SK-N-SH treated with all-trans-retinoic acid at 6 μM for 48 hours (cell line): ENCODE measurements at regions not wholly inside any gene's neighbourhood (a gene's known extent, or its start where the extent isn't known, plus 50 kb on each side); places are given as distances from the start of the nearest gene placed in this dataset.

Source experiments
- BACH2 ChIP-seq: fragments of 250-450 bp; sonication (Bioruptor Pico); IDR thresholded peaks from 2 replicates; pipeline ENCODE4 v1.9.0; 2021; ENCODE audit warnings: mild to moderate bottlenecking, borderline replicate concordance
- CREB5 ChIP-seq: fragments of 250-450 bp; sonication (Bioruptor Pico); IDR thresholded peaks from 2 replicates; pipeline ENCODE4 v1.5.1; 2020; ENCODE audit warnings: low read depth, mild to moderate bottlenecking, moderate library complexity
- CSRNP3 ChIP-seq: fragments of 250-450 bp; sonication (Bioruptor Pico); IDR thresholded peaks from 2 replicates; pipeline ENCODE4 v1.5.1; 2021; ENCODE audit warnings: mild to moderate bottlenecking, moderate library complexity
- ESRRG ChIP-seq: fragments of 250-450 bp; sonication (Bioruptor Pico); IDR thresholded peaks from 2 replicates; pipeline ENCODE4 v1.6.1; 2021; ENCODE audit warnings: mild to moderate bottlenecking
- PATZ1 ChIP-seq: fragments of 250-450 bp; sonication (Bioruptor Pico); IDR thresholded peaks from 2 replicates; pipeline ENCODE4 v1.8.0; 2020; ENCODE audit warnings: mild to moderate bottlenecking, moderate library complexity, borderline replicate concordance
- PPARA ChIP-seq: fragments of 250-450 bp; sonication (Bioruptor Pico); IDR thresholded peaks from 2 replicates; pipeline ENCODE4 v1.5.0; 2020; ENCODE audit warnings: mild to moderate bottlenecking, borderline replicate concordance
- RARB ChIP-seq: fragments of 250-450 bp; sonication (Bioruptor Pico); IDR thresholded peaks from 2 replicates; pipeline ENCODE4 v1.8.0; 2021; ENCODE audit warnings: mild to moderate bottlenecking, moderate library complexity
- TOX ChIP-seq: fragments of 250-450 bp; sonication (Bioruptor Pico); IDR thresholded peaks from 2 replicates; pipeline ENCODE4 v1.8.0; 2021; ENCODE audit warnings: mild to moderate bottlenecking, moderate library complexity, borderline replicate concordance
- ZFP3 ChIP-seq: fragments of 250-450 bp; sonication (Bioruptor Pico); IDR thresholded peaks from 2 replicates; pipeline ENCODE4 v1.5.0; 2020; ENCODE audit warnings: mild to moderate bottlenecking, moderate library complexity
- ZFP30 ChIP-seq: fragments of 450-650 bp; formaldehyde crosslinking; IDR thresholded peaks from 2 replicates; pipeline ENCODE4 v1.5.0; 2022; ENCODE audit warnings: mild to moderate bottlenecking, moderate library complexity
- ZNF70 ChIP-seq: fragments of 450-650 bp; formaldehyde crosslinking; IDR thresholded peaks from 2 replicates; pipeline ENCODE4 v1.5.0; 2020; ENCODE audit warnings: mild to moderate bottlenecking, moderate library complexity
- ZNF8 ChIP-seq: fragments of 450-650 bp; formaldehyde crosslinking; IDR thresholded peaks from 2 replicates; pipeline ENCODE4 v1.5.0; 2020; ENCODE audit warnings: mild to moderate bottlenecking, moderate library complexity

- TF ChIP-seq BACH2 (CRISPR knock-in tag) = no peak
- no peak for TF ChIP-seq ZNF8
- TF ChIP-seq ZFP3 = no peak
- no peak for TF ChIP-seq ESRRG (CRISPR knock-in tag)
- TF ChIP-seq CSRNP3 (CRISPR knock-in tag) = no peak
- TF ChIP-seq CREB5 (CRISPR knock-in tag) = no peak
- no peak for TF ChIP-seq TOX
- no peak for TF ChIP-seq ZNF70 (CRISPR knock-in tag)
- TF ChIP-seq PATZ1 (CRISPR knock-in tag) = no peak
- TF ChIP-seq ZFP30 (CRISPR knock-in tag) = no peak
- no peak for TF ChIP-seq PPARA (CRISPR knock-in tag)
- no peak for TF ChIP-seq RARB (CRISPR knock-in tag)
Measured at GRCh38 chr6:81844686-81845085, 92.2 kb upstream of the TENT5A start.
